ENCODE measurements at regions not wholly inside any gene's neighbourhood (a gene's known extent, or its start where the extent isn't known, plus 50 kb on each side); places are given as distances from the start of the nearest gene placed in this dataset.
"Not testable (repeated sequence)": the region's sequence is repeated elsewhere in the genome, so short reads cannot be mapped to it uniquely, and the experiment has no call there.

GRCh38 chr3:62926494-62926893 lies 51.3 kb upstream of the CADPS start:
- Histone ChIP-seq H3K4me3 (no peak overlapping the region), H3K27ac (no peak overlapping the region)

- H3K4me3 ChIP-seq: no peak overlapping the region
- no peak overlapping the region for H3K27ac ChIP-seq
Measured at GRCh38 chr3:62928256-62928655, 53.0 kb upstream of the CADPS start.

GRCh38 chr3:62929771-62930170 lies 54.6 kb upstream of the CADPS start:
- Histone ChIP-seq H3K27ac (no peak overlapping the region), H3K4me3 (no peak overlapping the region)

- H3K27ac ChIP-seq: no peak overlapping the region
- no peak overlapping the region for H3K4me3 ChIP-seq
Measured at GRCh38 chr3:62935793-62936192, 60.6 kb upstream of the CADPS start.

GRCh38 chr3:62936626-62937254 lies 61.5 kb upstream of the CADPS start:
- H3K4me3 ChIP-seq: no peak overlapping the region
- H3K27ac ChIP-seq: no peak overlapping the region

- Histone ChIP-seq H3K27ac (no peak overlapping the region), H3K4me3 (no peak overlapping the region)
Measured at GRCh38 chr3:62938583-62938982, 63.4 kb upstream of the CADPS start.

GRCh38 chr3:62939707-62940106 lies 64.5 kb upstream of the CADPS start:
- Histone ChIP-seq H3K27ac (no peak overlapping the region), H3K4me3 (no peak overlapping the region)

- H3K4me3 ChIP-seq: no peak overlapping the region
- H3K27ac ChIP-seq: no peak overlapping the region
Measured at GRCh38 chr3:62940771-62941563, 65.8 kb upstream of the CADPS start.

- H3K27ac ChIP-seq: no peak overlapping the region
- no peak overlapping the region for H3K4me3 ChIP-seq
Measured at GRCh38 chr3:62942227-62942626, 67.0 kb upstream of the CADPS start.

- H3K4me3 ChIP-seq: no peak overlapping the region
- H3K27ac ChIP-seq: no peak overlapping the region
Measured at GRCh38 chr3:62942764-62943163, 67.5 kb upstream of the CADPS start.

GRCh38 chr3:62948921-62949320 lies 73.7 kb upstream of the CADPS start:
- Histone ChIP-seq H3K4me3 (no peak overlapping the region), H3K27ac (no peak overlapping the region)

- Histone ChIP-seq H3K4me3 (no peak overlapping the region), H3K27ac (no peak overlapping the region)
Measured at GRCh38 chr3:62950210-62950609, 75.0 kb upstream of the CADPS start.

- Histone ChIP-seq H3K4me3 (no peak overlapping the region), H3K27ac (no peak overlapping the region)
Measured at GRCh38 chr3:62951037-62951613, 75.9 kb upstream of the CADPS start.

GRCh38 chr3:62951880-62952279 lies 76.7 kb upstream of the CADPS start:
- not testable (repeated sequence) for H3K4me3 ChIP-seq, H3K27ac ChIP-seq

GRCh38 chr3:62954580-62954979 lies 79.4 kb upstream of the CADPS start:
- Histone ChIP-seq H3K4me3 (no peak overlapping the region), H3K27ac (no peak overlapping the region)

GRCh38 chr3:62955126-62955525 lies 79.9 kb upstream of the CADPS start:
- Histone ChIP-seq H3K27ac (no peak overlapping the region), H3K4me3 (no peak overlapping the region)

- H3K4me3 ChIP-seq: no peak overlapping the region
- H3K27ac ChIP-seq: no peak overlapping the region
Measured at GRCh38 chr3:62956411-62956810, 81.2 kb upstream of the CADPS start.

GRCh38 chr3:62961874-62962556 lies 86.8 kb upstream of the CADPS start:
- H3K27ac ChIP-seq: no peak overlapping the region
- H3K4me3 ChIP-seq: no peak overlapping the region

GRCh38 chr3:62962714-62963113 lies 87.5 kb upstream of the CADPS start:
- Histone ChIP-seq H3K27ac (no peak overlapping the region), H3K4me3 (no peak overlapping the region)

GRCh38 chr3:62965311-62965710 lies 90.1 kb upstream of the CADPS start:
- H3K27ac ChIP-seq: no peak overlapping the region
- no peak overlapping the region for H3K4me3 ChIP-seq

- H3K4me3 ChIP-seq: no peak overlapping the region
- H3K27ac ChIP-seq: no peak overlapping the region
Measured at GRCh38 chr3:62968128-62968527, 92.9 kb upstream of the CADPS start.

Measured in skin epidermis (tissue), 12 donors.